DND-41 (cell line): ENCODE measurements at regions not wholly inside any gene's neighbourhood (a gene's known extent, or its start where the extent isn't known, plus 50 kb on each side); places are given as distances from the start of the nearest gene placed in this dataset.

Source experiments
- ATAC-seq: fragments of 200-7000 bp; cut with Tn5 transposase; 3 replicates; pipeline ENCODE4 v1.9.1; 2021; ENCODE audit warnings: low read depth; ENCODE audit not compliant: insufficient read depth
- DNase-seq: peaks from one replicate; pipeline ENCODE4 v3.0.0-alpha.2; 2020
- H2AFZ ChIP-seq: 2 replicates; pipeline ENCODE4 v1.6.0; 2012; ENCODE audit warnings: low read depth, low read length
- H3K27ac ChIP-seq: 2 replicates; pipeline ENCODE4 v1.5.1; 2012; ENCODE audit warnings: low read length, inconsistent platforms
- H3K27me3 ChIP-seq: fragments of 200-600 bp; sonication (generic); 2 replicates; pipeline ENCODE4 v1.6.0; 2012; ENCODE audit warnings: low read length, mild to moderate bottlenecking, inconsistent platforms; ENCODE audit not compliant: insufficient read depth, poor library complexity
- H3K36me3 ChIP-seq: 2 replicates; pipeline ENCODE4 v1.5.1; 2012; ENCODE audit warnings: low read length, inconsistent platforms; ENCODE audit not compliant: insufficient read depth
- H3K4me1 ChIP-seq: 2 replicates; pipeline ENCODE4 v1.5.1; 2012; ENCODE audit warnings: mild to moderate bottlenecking, low read length; ENCODE audit not compliant: insufficient read depth
- H3K4me2 ChIP-seq: 2 replicates; pipeline ENCODE4 v1.6.0; 2012; ENCODE audit warnings: mild to moderate bottlenecking, moderate library complexity, low read length, inconsistent platforms; ENCODE audit not compliant: insufficient read depth
- H3K4me3 ChIP-seq, 2 experiments: fragments of 200-600 bp in 1 of 2; shearing (Covaris generic) in 1 of 2; 2 replicates each; pipeline ENCODE4 v1.5.1; 2012 to 2016; ENCODE audit warnings: inconsistent platforms in 2 of 2, low read length in 2 of 2, mild to moderate bottlenecking in 2 of 2, low read depth in 1 of 2, moderate library complexity in 1 of 2
- H3K79me2 ChIP-seq: 2 replicates; pipeline ENCODE4 v1.6.0; 2012; ENCODE audit warnings: low read length, inconsistent platforms; ENCODE audit not compliant: insufficient read depth
- H3K9ac ChIP-seq: 2 replicates; pipeline ENCODE4 v1.6.0; 2012; ENCODE audit warnings: low read depth, mild to moderate bottlenecking, inconsistent platforms, low read length, moderate library complexity
- H3K9me3 ChIP-seq: 2 replicates; pipeline ENCODE4 v1.5.1; 2012; ENCODE audit warnings: low read length, moderate library complexity, mild to moderate bottlenecking, inconsistent platforms; ENCODE audit not compliant: insufficient read depth, severe bottlenecking
- H4K20me1 ChIP-seq: 2 replicates; pipeline ENCODE4 v1.6.0; 2012; ENCODE audit warnings: low read length; ENCODE audit not compliant: insufficient read depth
- EZH2 ChIP-seq: IDR thresholded peaks from 3 replicates; pipeline ENCODE4 v1.6.1; 2012; ENCODE audit warnings: borderline replicate concordance, low read depth, mild to moderate bottlenecking, moderate library complexity, low read length, inconsistent platforms; ENCODE audit not compliant: severe bottlenecking
- TF ChIP-seq, protein P1 (sequence below): IDR thresholded peaks from 2 replicates; pipeline ENCODE4 v1.5.1; 2012; ENCODE audit warnings: borderline replicate concordance, low read length, moderate library complexity, mild to moderate bottlenecking; ENCODE audit not compliant: poor library complexity, severe bottlenecking; ENCODE audit errors: extremely low read depth

DNA sequence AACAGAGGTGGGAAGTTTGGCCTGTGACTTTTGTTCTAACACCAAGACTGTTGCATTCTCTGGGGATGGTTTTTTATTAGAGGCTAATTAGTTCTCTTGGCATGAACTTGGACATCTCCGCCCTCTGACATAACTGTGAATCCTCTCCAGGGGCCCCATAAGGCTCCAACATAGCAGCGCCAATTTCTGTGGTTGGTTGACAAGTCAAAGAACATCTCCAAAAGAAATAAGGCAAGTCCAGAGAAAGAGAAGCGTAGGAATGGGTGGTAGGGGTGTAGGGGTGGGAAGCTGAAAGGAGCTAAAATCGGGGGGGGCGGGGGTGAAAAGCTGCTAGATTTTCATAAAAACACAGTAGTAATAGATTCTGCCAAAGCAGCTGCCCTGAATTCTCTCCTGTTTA is 81.0 kb upstream of the DAB2 start:
- TF ChIP-seq, protein P1, sequence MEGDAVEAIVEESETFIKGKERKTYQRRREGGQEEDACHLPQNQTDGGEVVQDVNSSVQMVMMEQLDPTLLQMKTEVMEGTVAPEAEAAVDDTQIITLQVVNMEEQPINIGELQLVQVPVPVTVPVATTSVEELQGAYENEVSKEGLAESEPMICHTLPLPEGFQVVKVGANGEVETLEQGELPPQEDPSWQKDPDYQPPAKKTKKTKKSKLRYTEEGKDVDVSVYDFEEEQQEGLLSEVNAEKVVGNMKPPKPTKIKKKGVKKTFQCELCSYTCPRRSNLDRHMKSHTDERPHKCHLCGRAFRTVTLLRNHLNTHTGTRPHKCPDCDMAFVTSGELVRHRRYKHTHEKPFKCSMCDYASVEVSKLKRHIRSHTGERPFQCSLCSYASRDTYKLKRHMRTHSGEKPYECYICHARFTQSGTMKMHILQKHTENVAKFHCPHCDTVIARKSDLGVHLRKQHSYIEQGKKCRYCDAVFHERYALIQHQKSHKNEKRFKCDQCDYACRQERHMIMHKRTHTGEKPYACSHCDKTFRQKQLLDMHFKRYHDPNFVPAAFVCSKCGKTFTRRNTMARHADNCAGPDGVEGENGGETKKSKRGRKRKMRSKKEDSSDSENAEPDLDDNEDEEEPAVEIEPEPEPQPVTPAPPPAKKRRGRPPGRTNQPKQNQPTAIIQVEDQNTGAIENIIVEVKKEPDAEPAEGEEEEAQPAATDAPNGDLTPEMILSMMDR = no peak
- no peak for TF ChIP-seq EZH2
- H3K9me3 ChIP-seq = no peaks in the 10 kb centered on the region
- H3K27me3 ChIP-seq = peaks cover 22% of the 10 kb centered on the region
- no peaks in the 10 kb centered on the region for H3K36me3 ChIP-seq
- H2AFZ ChIP-seq = no peak overlapping the region
- no peak overlapping the region for H3K4me2 ChIP-seq
- H3K79me2 ChIP-seq = no peaks in the 10 kb centered on the region
- ATAC-seq = no peak
- no peak overlapping the region for H3K4me3 ChIP-seq
- no peak for DNase-seq
- H4K20me1 ChIP-seq = no peaks in the 10 kb centered on the region
- no peak overlapping the region for H3K9ac ChIP-seq
- H3K4me1 ChIP-seq = no peaks in the 10 kb centered on the region
- H3K27ac ChIP-seq = no peak overlapping the region

DNA sequence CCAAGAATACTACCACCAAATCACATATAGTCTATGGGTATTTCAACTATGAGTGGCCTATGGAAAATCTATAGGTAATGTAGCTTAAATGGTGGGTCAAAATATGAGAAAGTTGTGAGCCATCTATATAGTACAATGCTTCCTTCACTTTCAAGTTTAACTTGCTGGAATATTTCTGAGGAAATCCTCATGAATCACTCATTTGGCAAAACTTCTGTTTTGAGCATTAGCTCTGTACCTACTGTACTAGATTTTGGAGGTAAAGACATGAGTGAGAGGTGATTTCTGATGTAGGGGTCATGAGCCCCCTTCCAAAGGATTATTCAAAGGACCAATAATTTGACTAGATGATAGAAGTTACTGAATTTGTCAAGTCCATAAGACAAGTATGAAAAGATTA is 80.6 kb upstream of the DAB2 start:
- no peak for DNase-seq
- no peaks in the 10 kb centered on the region for H3K36me3 ChIP-seq
- H3K4me2 ChIP-seq = no peak overlapping the region
- no peak overlapping the region for H3K9ac ChIP-seq
- no peak overlapping the region for H3K4me3 ChIP-seq
- no peaks in the 10 kb centered on the region for H3K4me1 ChIP-seq
- peaks cover 24% of the 10 kb centered on the region for H3K27me3 ChIP-seq
- H2AFZ ChIP-seq = no peak overlapping the region
- TF ChIP-seq EZH2 = no peak
- TF ChIP-seq, protein P1 = no peak
- H3K9me3 ChIP-seq = no peaks in the 10 kb centered on the region
- H4K20me1 ChIP-seq = no peaks in the 10 kb centered on the region
- no peak overlapping the region for H3K27ac ChIP-seq
- ATAC-seq = no peak
- no peaks in the 10 kb centered on the region for H3K79me2 ChIP-seq

DNA sequence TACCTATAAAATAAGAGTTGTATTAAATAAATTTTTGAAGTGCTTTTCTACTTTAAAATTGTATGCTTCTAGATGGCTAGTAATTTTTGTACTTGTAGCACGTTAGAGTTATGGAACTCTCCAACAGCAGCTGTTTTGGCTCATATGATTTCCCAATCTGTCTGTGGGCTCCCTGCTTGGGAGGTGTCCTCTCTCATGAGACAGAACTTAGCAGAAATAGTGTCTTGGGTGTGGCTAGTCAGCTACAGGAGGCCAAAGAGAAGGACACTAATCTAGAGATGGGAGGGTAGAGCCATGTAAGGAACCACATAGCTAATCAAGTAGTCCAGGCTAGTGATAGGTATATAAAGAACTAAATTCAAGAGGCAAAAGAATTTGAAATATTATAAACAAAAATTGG is 78.4 kb upstream of the DAB2 start:
- no peak for TF ChIP-seq EZH2
- TF ChIP-seq, protein P1 = no peak
- Histone ChIP-seq H3K4me2 (no peak overlapping the region), H4K20me1 (no peaks in the 10 kb centered on the region), H3K79me2 (no peaks in the 10 kb centered on the region), H3K9ac (no peak overlapping the region), H2AFZ (no peak overlapping the region), H3K27ac (no peak overlapping the region), H3K27me3 (peaks cover 18% of the 10 kb centered on the region), H3K4me3 (no peak overlapping the region), H3K4me1 (no peaks in the 10 kb centered on the region), H3K36me3 (no peaks in the 10 kb centered on the region), H3K9me3 (no peaks in the 10 kb centered on the region)
- ATAC-seq (no peak), DNase-seq (no peak)

DNA sequence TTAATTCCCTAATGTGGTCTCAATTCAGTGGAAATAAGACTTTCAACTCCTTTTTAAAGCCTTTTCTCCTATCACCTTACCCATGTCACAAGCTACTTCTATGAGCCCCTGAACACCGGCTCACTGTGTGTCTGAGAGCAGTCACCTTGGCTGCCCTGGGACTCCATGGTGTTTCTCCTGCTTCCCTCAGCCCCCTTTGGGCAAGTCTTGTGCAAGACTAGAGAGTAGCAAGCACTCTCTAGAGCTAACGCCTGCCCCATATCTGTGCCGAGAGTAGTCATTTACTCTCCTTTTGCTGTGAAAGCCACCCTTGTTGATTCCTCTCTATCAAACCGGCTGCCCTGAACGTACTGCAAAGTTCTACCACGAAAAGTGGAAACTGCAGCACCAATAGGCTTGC is 77.9 kb upstream of the DAB2 start:
- Histone ChIP-seq H3K27me3 (peaks cover 18% of the 10 kb centered on the region), H3K9ac (no peak overlapping the region), H3K27ac (no peak overlapping the region), H3K36me3 (no peaks in the 10 kb centered on the region), H3K4me3 (no peak overlapping the region), H3K4me2 (no peak overlapping the region), H3K9me3 (no peaks in the 10 kb centered on the region), H2AFZ (no peak overlapping the region), H3K79me2 (no peaks in the 10 kb centered on the region), H3K4me1 (no peaks in the 10 kb centered on the region), H4K20me1 (no peaks in the 10 kb centered on the region)
- TF ChIP-seq, protein P1 = no peak
- no peak for TF ChIP-seq EZH2
- DNase-seq (no peak), ATAC-seq (no peak)
